NB4 (cell line): ENCODE measurements at regions not wholly inside any gene's neighbourhood (a gene's known extent, or its start where the extent isn't known, plus 50 kb on each side); places are given as distances from the start of the nearest gene placed in this dataset.

Source experiments
- CTCF ChIP-seq: IDR thresholded peaks from one replicate; pipeline ENCODE4 v1.5.1; 2012; ENCODE audit warnings: low read depth, low read length
- POLR2A ChIP-seq: IDR thresholded peaks from 2 replicates; pipeline ENCODE4 v1.6.1; 2011; ENCODE audit warnings: mild to moderate bottlenecking; ENCODE audit not compliant: insufficient read length; ENCODE audit errors: extremely low read depth

- no peak for TF ChIP-seq CTCF
- no peak for TF ChIP-seq POLR2A
These were observed 128.7 kb upstream of the KIAA1217 start for GRCh38 chr10:24080207-24080606.
